IMR-90 (cell line): ENCODE measurements at regions not wholly inside any gene's neighbourhood (a gene's known extent, or its start where the extent isn't known, plus 50 kb on each side); places are given as distances from the start of the nearest gene placed in this dataset.

Source experiments
- ATAC-seq: fragments of 200-7000 bp; cut with Tn5 transposase; 2 replicates; pipeline ENCODE4 v1.9.1; 2020; ENCODE audit warnings: low read depth, mild to moderate bottlenecking, moderate library complexity
- BruUV-seq: library from RNA; stranded (reverse); fragments of 400-500 nt; replicated peaks from 2 replicates; lab custom pipeline; 2021; lab: Mats Ljungman, UMichigan
- CTCF ChIA-PET: fragments of 300-600 bp; formaldehyde crosslinking; extraction: SDS; loops from one replicate; lab custom pipeline; 2021; ENCODE audit warnings: antibody characterized with exemption; lab: Yijun Ruan, JAX
- POLR2A ChIA-PET: fragments of 300-600 bp; sonication (Branson Sonifier 250); formaldehyde crosslinking; loops from one replicate; lab custom pipeline; 2022; ENCODE audit warnings: antibody characterized with exemption; ENCODE audit not compliant: unreplicated experiment; lab: Charles Lee
- DNase-seq: peaks from one replicate; pipeline ENCODE4 v3.0.0; 2013
- H2AFZ ChIP-seq: replicated peaks from 2 replicates; pipeline ENCODE3; 2013; ENCODE audit warnings: low read length, mild to moderate bottlenecking; ENCODE audit not compliant: poor library complexity
- H2AK5ac ChIP-seq: 2 replicates; pipeline ENCODE4 v1.6.1; 2013; ENCODE audit warnings: low read depth, low read length, inconsistent platforms
- H2AK9ac ChIP-seq: replicated peaks from 2 replicates; pipeline ENCODE3; 2013; ENCODE audit warnings: mild to moderate bottlenecking, low read depth, low read length, moderate library complexity; ENCODE audit not compliant: poor library complexity
- H2BK120ac ChIP-seq: 2 replicates; pipeline ENCODE4 v1.6.1; 2013; ENCODE audit warnings: low read depth, low read length, inconsistent platforms
- H2BK15ac ChIP-seq: 3 replicates; pipeline ENCODE4 v1.6.1; 2013; ENCODE audit warnings: low read depth, low read length, inconsistent platforms
- H2BK20ac ChIP-seq: 2 replicates; pipeline ENCODE4 v1.6.1; 2013; ENCODE audit warnings: low read depth, mild to moderate bottlenecking, inconsistent platforms, low read length, moderate library complexity
- H2BK5ac ChIP-seq: 2 replicates; pipeline ENCODE4 v1.6.1; 2013; ENCODE audit warnings: mild to moderate bottlenecking, low read depth, low read length, inconsistent platforms; ENCODE audit not compliant: poor library complexity, severe bottlenecking
- H3K14ac ChIP-seq: replicated peaks from 2 replicates; pipeline ENCODE4 v1.6.1; 2013; ENCODE audit warnings: low read depth, low read length, inconsistent platforms
- H3K18ac ChIP-seq: 2 replicates; pipeline ENCODE4 v1.6.1; 2013; ENCODE audit warnings: low read depth, low read length, control low read depth
- H3K23ac ChIP-seq: 2 replicates; pipeline ENCODE4 v1.6.1; 2013; ENCODE audit warnings: low read depth, low read length, inconsistent platforms
- H3K27ac ChIP-seq: 2 replicates; pipeline ENCODE4 v1.5.1; 2013; ENCODE audit warnings: mild to moderate bottlenecking, control low read depth, low read length; ENCODE audit not compliant: insufficient read depth
- H3K27me3 ChIP-seq: 2 replicates; pipeline ENCODE4 v1.6.1; 2013; ENCODE audit warnings: low read length; ENCODE audit not compliant: control insufficient read depth, insufficient read depth
- H3K36me3 ChIP-seq: 2 replicates; pipeline ENCODE4 v1.6.1; 2013; ENCODE audit warnings: low read length, mixed read lengths; ENCODE audit not compliant: control insufficient read depth, insufficient read depth
- H3K4ac ChIP-seq: 2 replicates; pipeline ENCODE4 v1.6.1; 2013; ENCODE audit warnings: low read depth, low read length, inconsistent platforms
- H3K4me1 ChIP-seq: 2 replicates; pipeline ENCODE4 v1.6.1; 2013; ENCODE audit warnings: low read length, mixed read lengths; ENCODE audit not compliant: control insufficient read depth, insufficient read depth
- H3K4me2 ChIP-seq: 2 replicates; pipeline ENCODE4 v1.6.1; 2013; ENCODE audit warnings: low read depth, mild to moderate bottlenecking, control low read depth, low read length, moderate library complexity
- H3K4me3 ChIP-seq: 2 replicates; pipeline ENCODE4 v1.5.1; 2013; ENCODE audit warnings: low read depth, mild to moderate bottlenecking, control low read depth, low read length, moderate library complexity; ENCODE audit not compliant: insufficient read depth
- H3K56ac ChIP-seq: 2 replicates; pipeline ENCODE4 v1.6.1; 2013; ENCODE audit warnings: low read length, inconsistent platforms; ENCODE audit not compliant: insufficient read depth; ENCODE audit errors: extremely low read depth
- H3K79me1 ChIP-seq, 2 experiments: 2 replicates each; pipeline ENCODE4 v1.6.1; 2013; ENCODE audit warnings: low read length in 2 of 2, inconsistent platforms in 1 of 2, low read depth in 1 of 2
- H3K9ac ChIP-seq: 2 replicates; pipeline ENCODE4 v1.6.1; 2013; ENCODE audit warnings: low read depth, low read length, control low read depth
- H3K9me1 ChIP-seq: 2 replicates; pipeline ENCODE4 v1.6.1; 2013; ENCODE audit warnings: low read length, inconsistent platforms; ENCODE audit not compliant: insufficient read depth
- H3K9me3 ChIP-seq: 2 replicates; pipeline ENCODE4 v1.6.1; 2013; ENCODE audit warnings: low read length; ENCODE audit not compliant: control insufficient read depth, insufficient read depth
- H4K20me1 ChIP-seq: 2 replicates; pipeline ENCODE4 v1.6.1; 2013; ENCODE audit warnings: low read length, inconsistent platforms; ENCODE audit not compliant: insufficient read depth
- H4K5ac ChIP-seq: 2 replicates; pipeline ENCODE4 v1.6.1; 2013; ENCODE audit warnings: mild to moderate bottlenecking, low read depth, low read length, control low read depth
- H4K8ac ChIP-seq, 2 experiments: 2 replicates each; pipeline ENCODE4 v1.6.1; 2013; ENCODE audit warnings: low read depth in 2 of 2, low read length in 2 of 2, control low read depth in 1 of 2, inconsistent platforms in 1 of 2
- H4K91ac ChIP-seq: 2 replicates; pipeline ENCODE4 v1.6.1; 2013; ENCODE audit warnings: low read depth, low read length, inconsistent platforms; ENCODE audit not compliant: insufficient read depth
- BHLHE40 ChIP-seq: fragments of 150-350 bp; IDR thresholded peaks from 2 replicates; pipeline ENCODE4 v1.6.1; 2016; ENCODE audit warnings: mild to moderate bottlenecking, low read depth, low read length
- CEBPB ChIP-seq: IDR thresholded peaks from 2 replicates; pipeline ENCODE4 v1.6.1; 2012; ENCODE audit warnings: low read depth, low read length, improper control_type of control experiment
- CHD1 ChIP-seq: IDR thresholded peaks from 2 replicates; pipeline ENCODE4 v1.6.1; 2012; ENCODE audit warnings: low read depth, low read length, improper control_type of control experiment
- CTCF ChIP-seq: conservative IDR thresholded peaks from 2 replicates; pipeline ENCODE4 v1.5.1; 2012; ENCODE audit warnings: mild to moderate bottlenecking, low read depth, low read length, improper control_type of control experiment
- ELK1 ChIP-seq: fragments of 150-350 bp; IDR thresholded peaks from 2 replicates; pipeline ENCODE4 v1.6.1; 2016; ENCODE audit warnings: low read depth, mild to moderate bottlenecking, low read length, moderate library complexity, borderline replicate concordance
- FOS ChIP-seq: fragments of 150-350 bp; IDR thresholded peaks from 2 replicates; pipeline ENCODE4 v1.6.1; 2016; ENCODE audit warnings: low read depth, low read length
- MAFK ChIP-seq: IDR thresholded peaks from 2 replicates; pipeline ENCODE4 v1.6.1; 2012; ENCODE audit warnings: low read depth, low read length, improper control_type of control experiment
- MAZ ChIP-seq: IDR thresholded peaks from 2 replicates; pipeline ENCODE4 v1.6.1; 2012; ENCODE audit warnings: low read depth, mild to moderate bottlenecking, low read length, improper control_type of control experiment, moderate library complexity, borderline replicate concordance
- MXI1 ChIP-seq: IDR thresholded peaks from 2 replicates; pipeline ENCODE4 v1.6.1; 2012; ENCODE audit warnings: low read depth, mild to moderate bottlenecking, low read length, moderate library complexity, borderline replicate concordance
- NFE2L2 ChIP-seq: fragments of 150-350 bp; IDR thresholded peaks from 2 replicates; pipeline ENCODE4 v1.6.1; 2016; ENCODE audit warnings: low read depth, mild to moderate bottlenecking, low read length
- POLR2A ChIP-seq: IDR thresholded peaks from 2 replicates; pipeline ENCODE4 v1.6.1; 2012; ENCODE audit warnings: mild to moderate bottlenecking, low read depth, low read length
- RAD21 ChIP-seq: IDR thresholded peaks from 2 replicates; pipeline ENCODE4 v1.6.1; 2012; ENCODE audit warnings: low read length, improper control_type of control experiment
- RCOR1 ChIP-seq: IDR thresholded peaks from 2 replicates; pipeline ENCODE4 v1.6.1; 2012; ENCODE audit warnings: mild to moderate bottlenecking, low read length, improper control_type of control experiment; ENCODE audit not compliant: insufficient replicate concordance
- RFX5 ChIP-seq: IDR thresholded peaks from 2 replicates; pipeline ENCODE4 v1.8.0; 2012; ENCODE audit warnings: low read depth, mild to moderate bottlenecking, low read length, moderate library complexity
- SMC3 ChIP-seq: fragments of 150-350 bp; IDR thresholded peaks from 2 replicates; pipeline ENCODE4 v1.6.1; 2016; ENCODE audit warnings: low read depth, mild to moderate bottlenecking, antibody characterized with exemption, low read length, moderate library complexity
- USF2 ChIP-seq: fragments of 150-350 bp; IDR thresholded peaks from 2 replicates; pipeline ENCODE4 v1.6.1; 2017; ENCODE audit warnings: mild to moderate bottlenecking, antibody characterized with exemption, low read length, low read depth
- WGBS, 2 experiments: methylation state at CpG; one replicate each; pipeline versions ENCODE4 v1.1.5 to v1.1.7; 2013; ENCODE audit warnings: missing lambda C conversion rate in 2 of 2; ENCODE audit not compliant: insufficient read length in 1 of 2; ENCODE audit errors: extremely low coverage in 2 of 2; 5-methylcytosine and 5-hydroxymethylcytosine counted together
- dilution Hi-C: fragments of 300-500 bp; cut with HindIII; formaldehyde crosslinking; loops from one replicate; pipeline ENCODE4 v1.14.3; 2018; ENCODE audit warnings: low sequenced_read_pairs; ENCODE audit not compliant: unreplicated experiment
- in situ Hi-C: fragments of 300-500 bp; cut with MboI; formaldehyde crosslinking; loops from 3 replicates; pipeline ENCODE4 v1.14.3; 2019; ENCODE audit warnings: low sequenced_read_pairs, inconsistent platforms, mixed read lengths
- intact Hi-C: fragments of 100-400 bp; cut with micrococcal nuclease; formaldehyde crosslinking; loops from 2 replicates; pipeline ENCODE4 v1.10.0; 2022

- Histone ChIP-seq H3K56ac (no peak overlapping the region), H3K23ac (no peak overlapping the region), H4K20me1 (no peaks in the 10 kb centered on the region), H3K27ac (no peak overlapping the region), H2AFZ (no peak overlapping the region), H3K9ac (no peak overlapping the region), H3K4me2 (no peak overlapping the region), H2AK9ac (no peak overlapping the region), H3K9me1 (no peaks in the 10 kb centered on the region), H4K5ac (no peak overlapping the region), H2BK15ac (no peak overlapping the region), H2BK20ac (no peak overlapping the region), H3K4me3 (no peak overlapping the region), H2BK120ac (no peak overlapping the region), H3K18ac (no peak overlapping the region), H2AK5ac (no peak overlapping the region), H3K9me3 (no peaks in the 10 kb centered on the region), H3K14ac (no peak overlapping the region), H3K36me3 (no peaks in the 10 kb centered on the region), H2BK5ac (no peak overlapping the region), H3K4ac (no peak overlapping the region), H3K27me3 (peaks cover 7% of the 10 kb centered on the region), H3K4me1 (no peaks in the 10 kb centered on the region), H3K79me1 (no peaks in the 10 kb centered on the region), H4K91ac (no peak overlapping the region), H4K8ac (no peak overlapping the region)
- POLR2A ChIA-PET: no interaction called here
- ATAC-seq (no peak), DNase-seq (no peak)
- in situ Hi-C loops: no loop called here
- CTCF ChIA-PET: interaction anchor here (0.6 to 0.8 kb wide), 2 partner anchors 19 to 1429 kb away, joined by 3 read pairs; no protein-coding TSS in a partner anchor
- no TSS peak for BruUV-seq
- WGBS, 2 experiments: no CpG with 5 or more reads among the region's 4 CpGs
- no peak for TF ChIP-seq POLR2A
- TF ChIP-seq RFX5: no peak
- no peak for TF ChIP-seq RCOR1
- TF ChIP-seq CEBPB: no peak
- TF ChIP-seq USF2: no peak
- no peak for TF ChIP-seq NFE2L2
- TF ChIP-seq CHD1: no peak
- TF ChIP-seq MXI1: no peak
- no peak for TF ChIP-seq FOS
- TF ChIP-seq RAD21: no peak
- no peak for TF ChIP-seq SMC3
- TF ChIP-seq ELK1: no peak
- TF ChIP-seq CTCF: no peak
- TF ChIP-seq BHLHE40: no peak
- no peak for TF ChIP-seq MAZ
- TF ChIP-seq MAFK: no peak
- dilution Hi-C loops: no loop called here
- intact Hi-C loops: no loop called here
Observed at GRCh38 chr2:60676706-60677330, 79.2 kb upstream of the PAPOLG start.
